Liver (tissue), 3 donors: ENCODE measurements at regions not wholly inside any gene's neighbourhood (a gene's known extent, or its start where the extent isn't known, plus 50 kb on each side); places are given as distances from the start of the nearest gene placed in this dataset.

Experiments
- GABPA ChIP-seq, 2 donors: IDR thresholded peaks in 1 of 2; conservative IDR thresholded peaks in 1 of 2; 2 replicates each; pipeline ENCODE4 v1.6.1; 2016; ENCODE audit warnings: antibody characterized with exemption in 2 of 2, mild to moderate bottlenecking in 1 of 2, moderate library complexity in 1 of 2
- HNF4A ChIP-seq, 2 donors: conservative IDR thresholded peaks; 2 replicates each; pipeline ENCODE4 v1.6.1; 2016; ENCODE audit warnings: antibody characterized with exemption in 2 of 2, mild to moderate bottlenecking in 2 of 2
- JUND ChIP-seq, 2 donors: IDR thresholded peaks; 2 replicates each; pipeline ENCODE4 v1.6.1; 2016; ENCODE audit warnings: antibody characterized with exemption in 2 of 2
- RAD21 ChIP-seq, 2 donors: IDR thresholded peaks; 2 replicates each; pipeline ENCODE4 v1.6.1; 2016; ENCODE audit warnings: antibody characterized with exemption in 2 of 2, mild to moderate bottlenecking in 2 of 2
- SP1 ChIP-seq: IDR thresholded peaks from 2 replicates; pipeline ENCODE4 v1.6.1; 2018; ENCODE audit warnings: antibody characterized with exemption, mild to moderate bottlenecking
- TAF1 ChIP-seq: conservative IDR thresholded peaks from 2 replicates; pipeline ENCODE4 v1.6.1; 2016; ENCODE audit warnings: antibody characterized with exemption, mild to moderate bottlenecking
- TF ChIP-seq, protein P1 (sequence below): fragments of 150-350 bp; IDR thresholded peaks from 2 replicates; pipeline ENCODE4 v1.5.1; 2017; ENCODE audit warnings: improper control_type of control experiment, low read depth, low read length; ENCODE audit not compliant: missing input control
- TF ChIP-seq, protein P2 (sequence below): IDR thresholded peaks from 2 replicates; pipeline ENCODE4 v1.6.1; 2016; ENCODE audit warnings: antibody characterized with exemption
- TF ChIP-seq, protein P3 (sequence below): IDR thresholded peaks from 2 replicates; pipeline ENCODE4 v1.6.1; 2016; ENCODE audit warnings: antibody characterized with exemption
- TF ChIP-seq, protein P4 (sequence below): IDR thresholded peaks from 2 replicates; pipeline ENCODE4 v1.6.1; 2016; ENCODE audit warnings: antibody characterized with exemption, mild to moderate bottlenecking
- TF ChIP-seq, protein P5 (sequence below): IDR thresholded peaks from 2 replicates; pipeline ENCODE4 v1.6.1; 2016; ENCODE audit warnings: antibody characterized with exemption
- donor health status: healthy.
- donor health status: healthy.

DNA sequence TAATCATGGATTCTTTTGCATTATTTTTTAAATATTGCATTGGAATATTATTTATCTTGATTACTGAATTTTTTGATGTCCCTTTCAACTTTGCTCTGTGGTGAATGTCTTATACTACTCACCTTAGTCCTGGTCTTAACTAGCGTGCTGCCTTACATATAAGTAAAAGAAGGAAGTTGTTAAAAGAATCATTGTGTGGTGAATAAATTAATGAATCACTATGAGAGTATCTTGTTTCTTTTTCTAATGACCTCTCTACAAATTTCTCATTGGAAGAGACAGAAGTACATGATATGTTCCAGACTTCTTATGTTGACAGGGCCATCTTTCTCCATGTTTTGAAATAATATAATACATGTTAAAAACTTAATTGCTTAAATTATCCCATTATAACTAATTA, 432.6 kb upstream of the MMADHC start:
- TF ChIP-seq JUND (IDR thresholded peaks at IDR 0.05) = no peak
- TF ChIP-seq, protein P1, sequence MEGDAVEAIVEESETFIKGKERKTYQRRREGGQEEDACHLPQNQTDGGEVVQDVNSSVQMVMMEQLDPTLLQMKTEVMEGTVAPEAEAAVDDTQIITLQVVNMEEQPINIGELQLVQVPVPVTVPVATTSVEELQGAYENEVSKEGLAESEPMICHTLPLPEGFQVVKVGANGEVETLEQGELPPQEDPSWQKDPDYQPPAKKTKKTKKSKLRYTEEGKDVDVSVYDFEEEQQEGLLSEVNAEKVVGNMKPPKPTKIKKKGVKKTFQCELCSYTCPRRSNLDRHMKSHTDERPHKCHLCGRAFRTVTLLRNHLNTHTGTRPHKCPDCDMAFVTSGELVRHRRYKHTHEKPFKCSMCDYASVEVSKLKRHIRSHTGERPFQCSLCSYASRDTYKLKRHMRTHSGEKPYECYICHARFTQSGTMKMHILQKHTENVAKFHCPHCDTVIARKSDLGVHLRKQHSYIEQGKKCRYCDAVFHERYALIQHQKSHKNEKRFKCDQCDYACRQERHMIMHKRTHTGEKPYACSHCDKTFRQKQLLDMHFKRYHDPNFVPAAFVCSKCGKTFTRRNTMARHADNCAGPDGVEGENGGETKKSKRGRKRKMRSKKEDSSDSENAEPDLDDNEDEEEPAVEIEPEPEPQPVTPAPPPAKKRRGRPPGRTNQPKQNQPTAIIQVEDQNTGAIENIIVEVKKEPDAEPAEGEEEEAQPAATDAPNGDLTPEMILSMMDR = no peak
- TF ChIP-seq TAF1 = no peak
- no peak for TF ChIP-seq SP1
- TF ChIP-seq, protein P2, sequence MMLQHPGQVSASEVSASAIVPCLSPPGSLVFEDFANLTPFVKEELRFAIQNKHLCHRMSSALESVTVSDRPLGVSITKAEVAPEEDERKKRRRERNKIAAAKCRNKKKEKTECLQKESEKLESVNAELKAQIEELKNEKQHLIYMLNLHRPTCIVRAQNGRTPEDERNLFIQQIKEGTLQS = no peak
- TF ChIP-seq, protein P3, sequence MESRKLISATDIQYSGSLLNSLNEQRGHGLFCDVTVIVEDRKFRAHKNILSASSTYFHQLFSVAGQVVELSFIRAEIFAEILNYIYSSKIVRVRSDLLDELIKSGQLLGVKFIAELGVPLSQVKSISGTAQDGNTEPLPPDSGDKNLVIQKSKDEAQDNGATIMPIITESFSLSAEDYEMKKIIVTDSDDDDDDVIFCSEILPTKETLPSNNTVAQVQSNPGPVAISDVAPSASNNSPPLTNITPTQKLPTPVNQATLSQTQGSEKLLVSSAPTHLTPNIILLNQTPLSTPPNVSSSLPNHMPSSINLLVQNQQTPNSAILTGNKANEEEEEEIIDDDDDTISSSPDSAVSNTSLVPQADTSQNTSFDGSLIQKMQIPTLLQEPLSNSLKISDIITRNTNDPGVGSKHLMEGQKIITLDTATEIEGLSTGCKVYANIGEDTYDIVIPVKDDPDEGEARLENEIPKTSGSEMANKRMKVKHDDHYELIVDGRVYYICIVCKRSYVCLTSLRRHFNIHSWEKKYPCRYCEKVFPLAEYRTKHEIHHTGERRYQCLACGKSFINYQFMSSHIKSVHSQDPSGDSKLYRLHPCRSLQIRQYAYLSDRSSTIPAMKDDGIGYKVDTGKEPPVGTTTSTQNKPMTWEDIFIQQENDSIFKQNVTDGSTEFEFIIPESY = no peak
- TF ChIP-seq GABPA (IDR thresholded peaks at IDR 0.05 in 1 of 2, conservative IDR thresholded peaks at IDR 0.05 in 1 of 2) = no peak
- TF ChIP-seq, protein P4, sequence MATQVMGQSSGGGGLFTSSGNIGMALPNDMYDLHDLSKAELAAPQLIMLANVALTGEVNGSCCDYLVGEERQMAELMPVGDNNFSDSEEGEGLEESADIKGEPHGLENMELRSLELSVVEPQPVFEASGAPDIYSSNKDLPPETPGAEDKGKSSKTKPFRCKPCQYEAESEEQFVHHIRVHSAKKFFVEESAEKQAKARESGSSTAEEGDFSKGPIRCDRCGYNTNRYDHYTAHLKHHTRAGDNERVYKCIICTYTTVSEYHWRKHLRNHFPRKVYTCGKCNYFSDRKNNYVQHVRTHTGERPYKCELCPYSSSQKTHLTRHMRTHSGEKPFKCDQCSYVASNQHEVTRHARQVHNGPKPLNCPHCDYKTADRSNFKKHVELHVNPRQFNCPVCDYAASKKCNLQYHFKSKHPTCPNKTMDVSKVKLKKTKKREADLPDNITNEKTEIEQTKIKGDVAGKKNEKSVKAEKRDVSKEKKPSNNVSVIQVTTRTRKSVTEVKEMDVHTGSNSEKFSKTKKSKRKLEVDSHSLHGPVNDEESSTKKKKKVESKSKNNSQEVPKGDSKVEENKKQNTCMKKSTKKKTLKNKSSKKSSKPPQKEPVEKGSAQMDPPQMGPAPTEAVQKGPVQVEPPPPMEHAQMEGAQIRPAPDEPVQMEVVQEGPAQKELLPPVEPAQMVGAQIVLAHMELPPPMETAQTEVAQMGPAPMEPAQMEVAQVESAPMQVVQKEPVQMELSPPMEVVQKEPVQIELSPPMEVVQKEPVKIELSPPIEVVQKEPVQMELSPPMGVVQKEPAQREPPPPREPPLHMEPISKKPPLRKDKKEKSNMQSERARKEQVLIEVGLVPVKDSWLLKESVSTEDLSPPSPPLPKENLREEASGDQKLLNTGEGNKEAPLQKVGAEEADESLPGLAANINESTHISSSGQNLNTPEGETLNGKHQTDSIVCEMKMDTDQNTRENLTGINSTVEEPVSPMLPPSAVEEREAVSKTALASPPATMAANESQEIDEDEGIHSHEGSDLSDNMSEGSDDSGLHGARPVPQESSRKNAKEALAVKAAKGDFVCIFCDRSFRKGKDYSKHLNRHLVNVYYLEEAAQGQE = no peak
- TF ChIP-seq HNF4A (conservative IDR thresholded peaks at IDR 0.05) = no peak
- no peak for TF ChIP-seq RAD21 (IDR thresholded peaks at IDR 0.05)
- TF ChIP-seq, protein P5, sequence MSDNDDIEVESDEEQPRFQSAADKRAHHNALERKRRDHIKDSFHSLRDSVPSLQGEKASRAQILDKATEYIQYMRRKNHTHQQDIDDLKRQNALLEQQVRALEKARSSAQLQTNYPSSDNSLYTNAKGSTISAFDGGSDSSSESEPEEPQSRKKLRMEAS = no peak
